Suprapubic skin (tissue), 4 donors: ENCODE measurements at regions not wholly inside any gene's neighbourhood (a gene's known extent, or its start where the extent isn't known, plus 50 kb on each side); places are given as distances from the start of the nearest gene placed in this dataset.

Experiments
- DNase-seq, 2 donors: peaks; one replicate each; pipeline ENCODE4 v3.0.0-alpha.2; 2019; ENCODE audit warnings: low spot score in 2 of 2
- H3K27ac ChIP-seq: fragments of 200-600 bp; sonication (generic); one replicate; pipeline ENCODE4 v1.5.1; 2019
- H3K27me3 ChIP-seq: fragments of 200-600 bp; sonication (generic); one replicate; pipeline ENCODE4 v1.5.1; 2019
- H3K36me3 ChIP-seq: fragments of 200-600 bp; sonication (generic); one replicate; pipeline ENCODE4 v1.5.1; 2019
- H3K4me1 ChIP-seq: fragments of 200-600 bp; sonication (generic); one replicate; pipeline ENCODE4 v1.5.1; 2019
- H3K4me3 ChIP-seq: fragments of 200-600 bp; sonication (generic); one replicate; pipeline ENCODE4 v1.5.1; 2019; ENCODE audit warnings: mild to moderate bottlenecking
- H3K9me3 ChIP-seq: fragments of 200-600 bp; sonication (generic); one replicate; pipeline ENCODE4 v1.5.1; 2019
- EP300 ChIP-seq: sonication (generic); formaldehyde crosslinking; IDR thresholded peaks from one replicate; pipeline ENCODE4 v1.6.1; 2017; ENCODE audit warnings: antibody characterized with exemption
- POLR2A ChIP-seq, 2 donors: fragments of 450-650 bp; IDR thresholded peaks; one replicate each; pipeline ENCODE4 v1.6.1; 2017; ENCODE audit warnings: antibody characterized with exemption in 2 of 2, mild to moderate bottlenecking in 2 of 2, moderate library complexity in 2 of 2
- POLR2AphosphoS5 ChIP-seq, 3 donors: sonication (generic); formaldehyde crosslinking; IDR thresholded peaks; one replicate each; pipeline ENCODE4 v1.6.1; 2017; ENCODE audit warnings: antibody characterized with exemption in 3 of 3
- WGBS: methylation state at CpG from one replicate; pipeline ENCODE4 v1.1.5; 2018; 5-methylcytosine and 5-hydroxymethylcytosine counted together
- TF ChIP-seq, protein P1 (sequence below), 2 donors: fragments of 200-600 bp in 1 of 2; fragments of 450-650 bp in 1 of 2; sonication (generic) in 1 of 2; IDR thresholded peaks; one replicate each; pipeline ENCODE4 v1.5.1; 2016 to 2019; ENCODE audit warnings: antibody characterized with exemption in 2 of 2, mild to moderate bottlenecking in 1 of 2, moderate library complexity in 1 of 2

DNA sequence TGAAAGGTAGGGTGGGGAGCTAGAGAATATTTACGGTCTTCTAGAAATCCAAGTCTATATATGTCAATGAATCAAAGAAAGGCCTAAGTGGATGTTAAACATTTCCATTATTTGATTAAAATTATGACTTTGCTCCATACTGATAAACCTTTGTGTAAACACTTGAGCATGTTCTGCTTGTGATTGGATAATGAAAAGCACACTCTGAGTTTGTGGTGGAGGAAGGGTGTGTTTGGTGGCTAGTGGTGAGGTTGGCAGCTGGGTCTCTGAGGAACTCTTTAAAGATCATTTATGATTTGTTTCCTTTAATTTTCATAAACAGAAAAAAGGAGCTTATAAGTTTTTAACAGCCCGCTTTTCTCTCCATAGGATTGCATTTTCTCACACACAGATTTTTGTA, 84.7 kb downstream of the RFPL4B start:
- TF ChIP-seq, protein P1, sequence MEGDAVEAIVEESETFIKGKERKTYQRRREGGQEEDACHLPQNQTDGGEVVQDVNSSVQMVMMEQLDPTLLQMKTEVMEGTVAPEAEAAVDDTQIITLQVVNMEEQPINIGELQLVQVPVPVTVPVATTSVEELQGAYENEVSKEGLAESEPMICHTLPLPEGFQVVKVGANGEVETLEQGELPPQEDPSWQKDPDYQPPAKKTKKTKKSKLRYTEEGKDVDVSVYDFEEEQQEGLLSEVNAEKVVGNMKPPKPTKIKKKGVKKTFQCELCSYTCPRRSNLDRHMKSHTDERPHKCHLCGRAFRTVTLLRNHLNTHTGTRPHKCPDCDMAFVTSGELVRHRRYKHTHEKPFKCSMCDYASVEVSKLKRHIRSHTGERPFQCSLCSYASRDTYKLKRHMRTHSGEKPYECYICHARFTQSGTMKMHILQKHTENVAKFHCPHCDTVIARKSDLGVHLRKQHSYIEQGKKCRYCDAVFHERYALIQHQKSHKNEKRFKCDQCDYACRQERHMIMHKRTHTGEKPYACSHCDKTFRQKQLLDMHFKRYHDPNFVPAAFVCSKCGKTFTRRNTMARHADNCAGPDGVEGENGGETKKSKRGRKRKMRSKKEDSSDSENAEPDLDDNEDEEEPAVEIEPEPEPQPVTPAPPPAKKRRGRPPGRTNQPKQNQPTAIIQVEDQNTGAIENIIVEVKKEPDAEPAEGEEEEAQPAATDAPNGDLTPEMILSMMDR (IDR thresholded peaks at IDR 0.05) = no peak
- TF ChIP-seq EP300 (no peak), POLR2A (IDR thresholded peaks at IDR 0.05) (no peak)
- DNase-seq = no peak
- Histone ChIP-seq H3K27me3 (no peaks in the 10 kb centered on the region), H3K4me3 (no peak overlapping the region), H3K27ac (no peak overlapping the region), H3K4me1 (no peaks in the 10 kb centered on the region), H3K9me3 (no peaks in the 10 kb centered on the region), H3K36me3 (no peaks in the 10 kb centered on the region)
- 97% methylated on average over 2 of the region's 2 CpGs for WGBS

DNA sequence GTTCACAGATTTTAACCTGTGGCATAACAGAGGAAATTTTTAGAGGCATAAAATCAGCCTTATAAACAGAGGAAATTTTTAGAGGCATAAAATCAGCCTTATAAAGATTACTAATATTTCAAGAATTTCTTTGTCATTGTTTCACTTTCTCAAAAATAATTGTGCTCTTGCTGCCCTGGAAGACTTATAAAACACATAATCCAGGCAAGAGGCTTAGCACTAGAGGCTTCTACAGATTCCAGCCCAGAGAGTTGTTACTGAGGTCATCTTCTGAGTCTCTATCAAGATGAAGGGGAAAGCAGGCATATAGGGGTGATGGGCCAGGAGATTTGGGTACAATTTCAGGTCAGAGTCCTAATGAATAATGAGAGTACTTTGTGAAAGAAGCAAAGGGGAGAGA, 85.7 kb downstream of the RFPL4B start:
- Histone ChIP-seq H3K27ac (no peak overlapping the region), H3K4me3 (no peak overlapping the region), H3K4me1 (no peaks in the 10 kb centered on the region), H3K36me3 (no peaks in the 10 kb centered on the region), H3K27me3 (no peaks in the 10 kb centered on the region), H3K9me3 (no peaks in the 10 kb centered on the region)
- TF ChIP-seq EP300 = no peak
- no peak for TF ChIP-seq POLR2A (IDR thresholded peaks at IDR 0.05)
- no peak for TF ChIP-seq POLR2AphosphoS5 (IDR thresholded peaks at IDR 0.05)
- TF ChIP-seq, protein P1 (IDR thresholded peaks at IDR 0.05) = no peak
- DNase-seq = no peak

DNA sequence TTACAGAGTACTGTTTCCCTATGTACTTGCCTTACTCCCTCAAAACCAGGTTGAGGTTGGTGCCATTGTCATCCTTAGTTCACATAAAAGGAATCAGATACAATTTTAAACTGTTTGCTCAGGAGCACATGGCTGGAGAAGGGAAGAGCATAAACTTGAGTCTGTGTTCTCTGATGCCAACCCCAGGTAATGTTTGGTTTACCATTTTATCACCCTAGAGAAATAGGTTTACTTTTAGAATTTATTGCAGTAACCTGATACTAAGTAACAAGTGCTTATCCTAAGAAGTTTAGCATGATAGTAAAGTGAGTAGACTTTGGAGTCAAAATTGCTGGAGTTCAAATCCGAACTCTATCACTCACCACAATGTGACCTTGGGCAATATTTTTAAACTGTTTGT, 86.3 kb downstream of the RFPL4B start:
- Histone ChIP-seq H3K27me3 (no peaks in the 10 kb centered on the region), H3K4me3 (no peak overlapping the region), H3K27ac (no peak overlapping the region), H3K9me3 (no peaks in the 10 kb centered on the region), H3K36me3 (no peaks in the 10 kb centered on the region), H3K4me1 (no peaks in the 10 kb centered on the region)
- 68% methylated on average over 1 of the region's 1 CpG for WGBS
- DNase-seq = no peak
- TF ChIP-seq, protein P1 (IDR thresholded peaks at IDR 0.05) = no peak
- TF ChIP-seq POLR2A (IDR thresholded peaks at IDR 0.05) (no peak), POLR2AphosphoS5 (IDR thresholded peaks at IDR 0.05) (no peak), EP300 (no peak)

DNA sequence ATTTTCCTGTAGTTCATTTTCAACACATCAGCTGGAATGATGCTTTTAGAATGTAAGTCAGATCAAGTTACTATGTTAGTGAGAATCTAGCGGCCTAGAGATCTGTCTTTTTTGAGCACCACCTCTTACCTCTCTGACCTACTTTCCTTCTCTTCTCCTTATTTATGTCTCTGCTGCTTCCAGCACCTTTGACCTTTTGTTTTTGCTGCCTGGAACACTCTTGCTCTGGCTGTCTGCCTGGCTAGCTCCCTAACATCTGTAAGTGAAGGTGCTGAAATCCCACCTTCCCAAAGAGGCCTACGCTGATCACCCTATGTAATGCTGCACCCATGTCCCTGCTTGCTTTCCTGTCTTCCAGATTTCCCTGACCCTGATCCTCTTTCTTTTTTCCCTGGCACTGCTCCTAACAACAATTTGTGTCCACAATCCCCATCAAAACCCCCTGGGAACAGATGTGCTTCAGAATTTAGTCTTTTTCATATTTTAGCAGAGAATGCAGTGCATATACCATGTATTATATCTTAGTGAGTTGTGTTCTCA, 87.8 kb downstream of the RFPL4B start:
- H3K36me3 ChIP-seq = no peaks in the 10 kb centered on the region
- TF ChIP-seq POLR2A (IDR thresholded peaks at IDR 0.05) = no peak
- TF ChIP-seq, protein P1 (IDR thresholded peaks at IDR 0.05) = no peak
- TF ChIP-seq POLR2AphosphoS5 (IDR thresholded peaks at IDR 0.05) = no peak
- TF ChIP-seq EP300 = no peak
- DNase-seq = no peak
- H3K4me1 ChIP-seq = no peaks in the 10 kb centered on the region
- WGBS = 96% methylated on average over 2 of the region's 2 CpGs
- H3K27ac ChIP-seq = no peak overlapping the region
- H3K4me3 ChIP-seq = no peak overlapping the region
- no peaks in the 10 kb centered on the region for H3K27me3 ChIP-seq
- H3K9me3 ChIP-seq = no peaks in the 10 kb centered on the region

DNA sequence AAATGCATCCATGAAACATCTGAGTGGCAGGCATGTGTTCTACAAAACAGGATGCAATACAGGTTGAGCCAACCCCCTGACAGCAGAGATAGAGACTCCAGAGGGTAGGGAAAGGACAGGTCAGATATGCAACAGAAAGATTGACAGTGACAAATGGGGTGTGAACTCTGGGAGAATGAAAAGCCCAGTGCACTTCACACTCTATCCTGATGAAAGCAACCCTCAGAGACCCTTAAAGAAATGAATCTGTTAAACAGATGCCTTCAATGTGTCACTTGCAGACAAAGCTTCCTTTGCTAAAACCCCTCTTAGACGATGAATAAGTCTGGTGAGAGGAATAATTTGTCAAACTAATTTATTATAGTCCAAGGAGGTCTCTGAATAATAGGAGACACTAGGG, 89.9 kb downstream of the RFPL4B start:
- no peak overlapping the region for H3K4me3 ChIP-seq
- H3K27me3 ChIP-seq = no peaks in the 10 kb centered on the region
- H3K27ac ChIP-seq = no peak overlapping the region
- TF ChIP-seq POLR2AphosphoS5 (IDR thresholded peaks at IDR 0.05) = no peak
- TF ChIP-seq, protein P1 (IDR thresholded peaks at IDR 0.05) = no peak
- TF ChIP-seq POLR2A (IDR thresholded peaks at IDR 0.05) = no peak
- TF ChIP-seq EP300 = no peak
- no peaks in the 10 kb centered on the region for H3K4me1 ChIP-seq
- no peak for DNase-seq
- WGBS = 55% methylated on average over 1 of the region's 1 CpG
- H3K9me3 ChIP-seq = no peaks in the 10 kb centered on the region
- no peaks in the 10 kb centered on the region for H3K36me3 ChIP-seq
